Esophagus muscularis mucosa (tissue), 4 donors: ENCODE measurements at regions not wholly inside any gene's neighbourhood (a gene's known extent, or its start where the extent isn't known, plus 50 kb on each side); places are given as distances from the start of the nearest gene placed in this dataset.

Source experiments
- DNase-seq: peaks from one replicate; pipeline ENCODE4 v3.0.0-alpha.2; 2017; ENCODE audit errors: extremely low spot score
- H3K27ac ChIP-seq, 4 donors: fragments of 200-600 bp; sonication (generic); replicated peaks in 1 of 4; 1 replicate in 3 of 4; 2 replicates in 1 of 4; pipeline ENCODE4 v1.5.1; 2016 to 2019; ENCODE audit warnings: mild to moderate bottlenecking in 1 of 4
- H3K27me3 ChIP-seq, 4 donors: fragments of 200-600 bp; sonication (generic); one replicate each; pipeline versions ENCODE4 v1.5.1 to v1.6.0; 2016 to 2019
- H3K36me3 ChIP-seq, 4 donors: fragments of 200-600 bp; sonication (generic); one replicate each; pipeline ENCODE4 v1.5.1; 2016 to 2019
- H3K4me1 ChIP-seq, 4 donors: fragments of 200-600 bp; sonication (generic); one replicate each; pipeline ENCODE4 v1.5.1; 2016 to 2019
- H3K4me3 ChIP-seq, 4 donors: fragments of 200-600 bp; sonication (generic); 1 replicate in 2 of 4; 2 replicates in 2 of 4; pipeline ENCODE4 v1.5.1; 2016 to 2019; ENCODE audit warnings: mild to moderate bottlenecking in 4 of 4, moderate library complexity in 1 of 4
- H3K9me3 ChIP-seq, 4 donors: fragments of 200-600 bp; sonication (generic); 1 replicate in 3 of 4; 2 replicates in 1 of 4; pipeline ENCODE4 v1.5.1; 2016 to 2019
- EP300 ChIP-seq: sonication (generic); formaldehyde crosslinking; IDR thresholded peaks from one replicate; pipeline ENCODE4 v1.6.1; 2017; ENCODE audit warnings: antibody characterized with exemption
- POLR2A ChIP-seq: fragments of 450-650 bp; IDR thresholded peaks from one replicate; pipeline ENCODE4 v1.6.1; 2017; ENCODE audit warnings: antibody characterized with exemption, moderate library complexity, mild to moderate bottlenecking, low read depth
- POLR2AphosphoS5 ChIP-seq, 2 donors: sonication (generic); formaldehyde crosslinking; IDR thresholded peaks; one replicate each; pipeline ENCODE4 v1.6.1; 2017; ENCODE audit warnings: antibody characterized with exemption in 2 of 2
- WGBS: methylation state at CpG from one replicate; pipeline ENCODE4 v1.1.5; 2018; 5-methylcytosine and 5-hydroxymethylcytosine counted together
- intact Hi-C: fragments of 100-400 bp; cut with DNase I; formaldehyde crosslinking; loops from one replicate; pipeline ENCODE4 v1.15.1; 2023
- TF ChIP-seq, protein P1 (sequence below), 3 experiments: fragments of 200-600 bp in 2 of 3; fragments of 450-650 bp in 1 of 3; sonication (generic) in 2 of 3; IDR thresholded peaks; one replicate each; pipeline ENCODE4 v1.5.1; 2017 to 2019; ENCODE audit warnings: antibody characterized with exemption in 3 of 3, mild to moderate bottlenecking in 2 of 3, moderate library complexity in 1 of 3

DNA sequence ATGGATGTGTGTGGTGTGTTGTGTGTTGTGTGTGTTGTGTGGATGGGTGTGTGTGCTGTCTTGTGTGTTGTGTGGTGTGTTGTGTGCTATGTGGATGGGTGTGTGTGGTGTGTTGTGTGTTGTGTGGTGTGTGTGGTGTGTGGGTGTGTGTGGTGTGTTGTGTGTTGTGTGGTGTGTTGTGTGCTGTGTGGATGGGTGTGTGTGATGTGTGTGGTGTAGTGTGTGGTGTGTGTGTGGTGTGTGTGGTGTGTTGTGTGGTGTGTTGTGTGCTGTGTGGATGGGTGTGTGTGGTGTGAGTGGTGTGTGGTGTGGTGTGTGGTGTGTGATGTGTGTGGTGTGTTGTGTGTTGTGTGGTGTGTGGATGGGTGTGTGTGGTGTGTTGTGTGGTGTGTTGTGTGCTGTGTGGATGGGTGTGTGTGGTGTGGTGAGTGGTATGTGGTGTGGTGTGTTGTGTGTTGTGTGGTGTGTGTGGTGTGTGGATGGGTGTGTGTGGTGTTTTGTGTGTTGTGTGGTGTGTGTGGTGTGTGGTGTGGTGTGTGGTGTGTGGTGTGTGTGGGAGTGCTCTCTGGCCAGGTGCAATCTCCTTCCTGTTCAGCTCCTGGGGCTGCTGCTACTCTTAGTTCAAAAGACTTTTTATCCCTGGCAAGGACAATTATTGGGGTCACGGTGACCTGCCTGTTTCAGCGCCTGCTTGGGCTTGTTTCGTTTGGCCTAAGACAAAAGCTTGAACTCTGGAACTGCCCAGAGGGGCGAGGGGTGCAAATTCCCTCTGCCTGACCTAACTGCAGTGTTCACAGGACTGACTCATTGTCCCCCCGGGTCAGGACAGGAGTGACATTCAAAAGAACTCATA lies 101.1 kb downstream of the UBIAD1 start:
- TF ChIP-seq, protein P1, sequence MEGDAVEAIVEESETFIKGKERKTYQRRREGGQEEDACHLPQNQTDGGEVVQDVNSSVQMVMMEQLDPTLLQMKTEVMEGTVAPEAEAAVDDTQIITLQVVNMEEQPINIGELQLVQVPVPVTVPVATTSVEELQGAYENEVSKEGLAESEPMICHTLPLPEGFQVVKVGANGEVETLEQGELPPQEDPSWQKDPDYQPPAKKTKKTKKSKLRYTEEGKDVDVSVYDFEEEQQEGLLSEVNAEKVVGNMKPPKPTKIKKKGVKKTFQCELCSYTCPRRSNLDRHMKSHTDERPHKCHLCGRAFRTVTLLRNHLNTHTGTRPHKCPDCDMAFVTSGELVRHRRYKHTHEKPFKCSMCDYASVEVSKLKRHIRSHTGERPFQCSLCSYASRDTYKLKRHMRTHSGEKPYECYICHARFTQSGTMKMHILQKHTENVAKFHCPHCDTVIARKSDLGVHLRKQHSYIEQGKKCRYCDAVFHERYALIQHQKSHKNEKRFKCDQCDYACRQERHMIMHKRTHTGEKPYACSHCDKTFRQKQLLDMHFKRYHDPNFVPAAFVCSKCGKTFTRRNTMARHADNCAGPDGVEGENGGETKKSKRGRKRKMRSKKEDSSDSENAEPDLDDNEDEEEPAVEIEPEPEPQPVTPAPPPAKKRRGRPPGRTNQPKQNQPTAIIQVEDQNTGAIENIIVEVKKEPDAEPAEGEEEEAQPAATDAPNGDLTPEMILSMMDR (IDR thresholded peaks at IDR 0.05) = no peak
- TF ChIP-seq POLR2AphosphoS5 (IDR thresholded peaks at IDR 0.05) = no peak
- TF ChIP-seq POLR2A = no peak
- TF ChIP-seq EP300 = no peak
- WGBS = 47% methylated on average over 4 of the region's 5 CpGs
- no peak overlapping the region for H3K27ac ChIP-seq
- DNase-seq = no peak
- intact Hi-C loops = no loop called here
- no peaks in the 10 kb centered on the region for H3K4me1 ChIP-seq
- H3K36me3 ChIP-seq = no peaks in the 10 kb centered on the region
- H3K4me3 ChIP-seq = no peak overlapping the region
- peaks cover 0 to 39% (median 0%) of the 10 kb centered on the region in 4 donors for H3K27me3 ChIP-seq
- no peaks in the 10 kb centered on the region for H3K9me3 ChIP-seq

DNA sequence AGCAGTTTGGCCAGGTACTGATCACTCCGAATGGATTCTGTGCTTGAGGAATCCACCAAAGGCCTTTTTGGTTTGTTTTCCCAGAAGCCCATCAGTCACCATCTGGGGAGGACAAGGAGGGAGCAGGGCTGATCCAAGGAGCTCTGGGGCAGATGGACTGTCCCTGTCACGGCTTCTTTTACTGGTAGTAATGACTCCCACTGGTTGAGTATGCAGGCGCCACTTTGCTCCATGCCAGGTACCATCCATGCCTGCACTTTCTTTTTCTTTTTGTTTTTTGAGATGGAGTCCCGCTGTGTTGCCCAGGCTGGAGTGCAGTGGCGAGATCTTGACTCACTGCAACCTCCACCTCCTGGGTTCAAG lies 101.7 kb downstream of the UBIAD1 start:
- Histone ChIP-seq H3K27ac (no peak overlapping the region), H3K9me3 (no peaks in the 10 kb centered on the region), H3K4me3 (no peak overlapping the region), H3K27me3 (peaks cover 0 to 39% (median 0%) of the 10 kb centered on the region in 4 donors), H3K36me3 (no peaks in the 10 kb centered on the region), H3K4me1 (no peaks in the 10 kb centered on the region)
- no peak for DNase-seq
- WGBS = 75% methylated on average over 5 of the region's 5 CpGs
- TF ChIP-seq POLR2A (no peak), EP300 (no peak), POLR2AphosphoS5 (IDR thresholded peaks at IDR 0.05) (no peak)
- TF ChIP-seq, protein P1 (IDR thresholded peaks at IDR 0.05) = no peak
- intact Hi-C loops = no loop called here

DNA sequence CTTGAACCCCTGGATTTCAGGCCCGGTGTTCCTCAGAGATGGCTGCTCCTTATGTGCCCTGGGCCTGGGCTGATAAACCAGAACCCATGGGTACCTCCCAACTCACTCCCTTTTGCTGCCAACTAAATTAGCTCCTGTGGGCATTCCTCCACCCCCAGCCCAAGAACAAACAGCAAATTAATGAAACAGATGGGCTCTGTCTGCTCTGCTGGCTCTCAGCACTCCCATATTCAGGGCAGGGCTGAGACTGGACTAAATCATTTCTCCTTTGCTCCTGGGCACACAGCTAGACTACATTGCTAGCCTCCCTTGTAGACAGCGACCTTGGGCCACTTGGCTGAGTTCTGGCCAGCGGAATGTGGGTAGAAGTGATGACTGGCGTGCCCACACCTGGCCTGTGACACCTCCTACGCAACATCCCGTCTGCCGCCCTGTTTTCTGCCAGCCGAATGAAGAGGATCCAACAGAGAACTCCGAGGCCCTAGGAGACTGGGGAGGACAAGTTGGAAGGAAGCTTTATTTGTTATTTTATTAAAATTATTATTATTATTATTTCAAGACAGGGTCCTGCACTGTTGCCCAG lies 101.9 kb upstream of the DISP3 start:
- no peaks in the 10 kb centered on the region for H3K9me3 ChIP-seq
- H3K27me3 ChIP-seq = peaks cover 0 to 39% (median 0%) of the 10 kb centered on the region in 4 donors
- TF ChIP-seq EP300 (no peak), POLR2A (no peak), POLR2AphosphoS5 (IDR thresholded peaks at IDR 0.05) (no peak)
- 77% methylated on average over 4 of the region's 9 CpGs for WGBS
- intact Hi-C loops = no loop called here
- no peaks in the 10 kb centered on the region for H3K36me3 ChIP-seq
- DNase-seq = no peak
- H3K4me3 ChIP-seq = no peak overlapping the region
- H3K4me1 ChIP-seq = no peaks in the 10 kb centered on the region
- H3K27ac ChIP-seq = no peak overlapping the region

DNA sequence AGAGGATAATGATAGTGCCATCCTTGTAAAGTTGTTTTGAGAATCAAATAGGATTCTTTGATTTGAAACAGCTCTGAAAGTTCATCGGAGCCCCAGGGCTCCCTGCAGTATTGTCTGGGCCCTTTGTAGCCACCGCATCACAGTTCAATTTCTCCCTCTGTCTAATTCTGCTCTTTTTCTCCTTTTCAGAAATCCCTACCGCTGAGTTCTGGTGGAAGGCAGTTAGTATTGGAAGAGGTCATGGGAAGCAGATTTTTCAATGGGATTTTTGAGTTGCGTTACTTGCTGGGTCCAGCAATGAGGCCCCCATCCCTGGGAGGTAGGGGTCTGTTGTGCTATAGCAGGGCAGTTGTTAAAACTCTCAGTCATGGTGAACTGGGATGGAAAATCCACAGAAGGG lies 101.0 kb upstream of the DISP3 start:
- TF ChIP-seq, protein P1 (IDR thresholded peaks at IDR 0.05) = no peak
- TF ChIP-seq POLR2AphosphoS5 (IDR thresholded peaks at IDR 0.05) (no peak), POLR2A (no peak), EP300 (no peak)
- Histone ChIP-seq H3K9me3 (no peaks in the 10 kb centered on the region), H3K27ac (no peak overlapping the region), H3K36me3 (no peaks in the 10 kb centered on the region), H3K4me1 (no peaks in the 10 kb centered on the region), H3K27me3 (peaks cover 0 to 40% (median 0%) of the 10 kb centered on the region in 4 donors), H3K4me3 (no peak overlapping the region)
- intact Hi-C loops = no loop called here
- DNase-seq = no peak
- WGBS = 93% methylated on average over 4 of the region's 4 CpGs

DNA sequence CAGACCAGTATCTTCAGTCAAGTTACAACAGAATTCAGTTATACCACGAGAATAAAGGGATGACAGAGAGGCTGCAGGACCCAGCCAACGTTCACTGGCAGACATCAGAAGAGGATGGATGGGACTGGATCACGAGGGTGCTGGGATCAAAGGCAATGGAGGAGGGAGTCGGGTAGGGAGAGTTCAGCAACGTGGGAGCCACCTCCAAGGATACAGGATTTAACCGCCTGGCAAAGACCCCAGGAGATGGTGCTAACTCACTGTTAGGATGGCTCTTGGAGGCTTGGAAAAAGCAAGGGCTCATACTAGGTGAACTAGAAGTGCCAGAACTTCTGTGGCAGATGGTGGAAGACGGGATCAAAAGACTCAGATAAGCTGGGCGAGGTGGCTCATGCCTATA lies 99.1 kb upstream of the DISP3 start:
- Histone ChIP-seq H3K9me3 (no peaks in the 10 kb centered on the region), H3K4me1 (no peaks in the 10 kb centered on the region), H3K4me3 (no peak overlapping the region), H3K36me3 (no peaks in the 10 kb centered on the region), H3K27me3 (peaks cover 0 to 57% (median 0%) of the 10 kb centered on the region in 4 donors), H3K27ac (no peak overlapping the region)
- TF ChIP-seq, protein P1 (IDR thresholded peaks at IDR 0.05) = no peak
- no peak for TF ChIP-seq POLR2A
- TF ChIP-seq EP300 = no peak
- no peak for TF ChIP-seq POLR2AphosphoS5 (IDR thresholded peaks at IDR 0.05)
- DNase-seq = no peak
- intact Hi-C loops = no loop called here
- 31% methylated on average over 8 of the region's 8 CpGs for WGBS
